Anterior cingulate cortex (tissue), 58 donors: ENCODE measurements at regions not wholly inside any gene's neighbourhood (a gene's known extent, or its start where the extent isn't known, plus 50 kb on each side); places are given as distances from the start of the nearest gene placed in this dataset.

Experiments used
- DNase-seq, 58 donors: peaks; one replicate each; lab custom pipeline; 2025; lab: John Stamatoyannopoulos, UW

GRCh38 chr5:125326150-125326510 lies 579.7 kb upstream of the ZNF608 start:
- peak in 2 of 58 donors; percentile 2 to 58 for DNase-seq

- no peak for DNase-seq
Measured at GRCh38 chr5:125327676-125328075, 581.2 kb upstream of the ZNF608 start.

- DNase-seq = no peak
Measured at GRCh38 chr5:125331987-125332598, 585.7 kb upstream of the ZNF608 start.

- DNase-seq = no peak
Measured at GRCh38 chr5:125333416-125333815, 587.0 kb upstream of the ZNF608 start.

- no peak for DNase-seq
Measured at GRCh38 chr5:125336401-125336800, 590.0 kb upstream of the ZNF608 start.

GRCh38 chr5:125337294-125337693 lies 590.9 kb upstream of the ZNF608 start:
- DNase-seq = peak in 1 of 58 donors; percentile 7

GRCh38 chr5:125338440-125339174 lies 592.2 kb upstream of the ZNF608 start:
- no peak for DNase-seq

GRCh38 chr5:125341436-125341835 lies 595.0 kb upstream of the ZNF608 start:
- no peak for DNase-seq

GRCh38 chr5:125343015-125343414 lies 596.6 kb upstream of the ZNF608 start:
- no peak for DNase-seq

GRCh38 chr5:125346316-125346715 lies 599.9 kb upstream of the ZNF608 start:
- DNase-seq = peak in 13 of 58 donors; percentile 1 to 30 (median 13)

GRCh38 chr5:125348221-125348692 lies 601.8 kb upstream of the ZNF608 start:
- DNase-seq = peak in 20 of 58 donors; percentile 6 to 48 (median 28)

GRCh38 chr5:125348936-125349831 lies 602.7 kb upstream of the ZNF608 start:
- DNase-seq = peak in 13 of 58 donors; percentile 6 to 43 (median 24)

- no peak for DNase-seq
Measured at GRCh38 chr5:125357660-125358059, 611.2 kb upstream of the ZNF608 start.

- DNase-seq = no peak
Measured at GRCh38 chr5:125365747-125366146, 619.3 kb upstream of the ZNF608 start.

GRCh38 chr5:125367702-125368101 lies 621.3 kb upstream of the ZNF608 start:
- no peak for DNase-seq

GRCh38 chr5:125370461-125371205 lies 624.2 kb upstream of the ZNF608 start:
- no peak for DNase-seq

GRCh38 chr5:125372694-125373631 lies 626.5 kb upstream of the ZNF608 start:
- peak in 20 of 58 donors; percentile 1 to 55 (median 20) for DNase-seq

GRCh38 chr5:125375143-125375542 lies 628.7 kb upstream of the ZNF608 start:
- no peak for DNase-seq

- DNase-seq = no peak
Measured at GRCh38 chr5:125376059-125376641, 629.7 kb upstream of the ZNF608 start.
